Activated B cell treated with CpG ODN at 0.5 μM for 24 hours (primary cell): ENCODE measurements at regions not wholly inside any gene's neighbourhood (a gene's known extent, or its start where the extent isn't known, plus 50 kb on each side); places are given as distances from the start of the nearest gene placed in this dataset.

Experiments used
- ATAC-seq: fragments of 200-7000 bp; cut with Tn5 transposase; one replicate; pipeline ENCODE4 v1.10.0; 2021; ENCODE audit warnings: low read depth, mild to moderate bottlenecking, moderate library complexity
- CTCF ChIA-PET: fragments of 350-600 bp; sonication (Branson Sonifier 250); formaldehyde crosslinking; loops from one replicate; lab custom pipeline; 2021; ENCODE audit warnings: antibody characterized with exemption; lab: Charles Lee
- POLR2A ChIA-PET: fragments of 350-600 bp; sonication (Branson Sonifier 250); formaldehyde crosslinking; loops from one replicate; lab custom pipeline; 2021; ENCODE audit warnings: antibody characterized with exemption; lab: Charles Lee
- DNase-seq: peaks from one replicate; pipeline ENCODE4 v3.0.0; 2022
- H3K27ac Mint-ChIP-seq: one replicate; pipeline ENCODE4 v1.8.0; 2020; ENCODE audit warnings: mixed read lengths
- H3K27me3 Mint-ChIP-seq: one replicate; pipeline ENCODE4 v1.8.0; 2021; ENCODE audit warnings: mixed read lengths
- H3K36me3 Mint-ChIP-seq: one replicate; pipeline ENCODE4 v1.8.0; 2021; ENCODE audit warnings: low read depth, mixed read lengths
- H3K4me1 Mint-ChIP-seq: one replicate; pipeline ENCODE4 v1.8.0; 2021; ENCODE audit warnings: mixed read lengths
- H3K4me3 Mint-ChIP-seq: one replicate; pipeline ENCODE4 v1.8.0; 2020; ENCODE audit warnings: mild to moderate bottlenecking, mixed read lengths
- H3K9me3 Mint-ChIP-seq: one replicate; pipeline ENCODE4 v1.8.0; 2020; ENCODE audit warnings: mixed read lengths
- intact Hi-C: fragments of 100-400 bp; cut with micrococcal nuclease; formaldehyde crosslinking; loops from one replicate; pipeline ENCODE4 v1.15.1; 2024
- TF ChIP-seq, protein P1 (sequence below): fragments of 200-600 bp; IDR thresholded peaks from one replicate; pipeline ENCODE4 v1.8.0; 2022; ENCODE audit warnings: antibody characterized with exemption, mild to moderate bottlenecking

DNA sequence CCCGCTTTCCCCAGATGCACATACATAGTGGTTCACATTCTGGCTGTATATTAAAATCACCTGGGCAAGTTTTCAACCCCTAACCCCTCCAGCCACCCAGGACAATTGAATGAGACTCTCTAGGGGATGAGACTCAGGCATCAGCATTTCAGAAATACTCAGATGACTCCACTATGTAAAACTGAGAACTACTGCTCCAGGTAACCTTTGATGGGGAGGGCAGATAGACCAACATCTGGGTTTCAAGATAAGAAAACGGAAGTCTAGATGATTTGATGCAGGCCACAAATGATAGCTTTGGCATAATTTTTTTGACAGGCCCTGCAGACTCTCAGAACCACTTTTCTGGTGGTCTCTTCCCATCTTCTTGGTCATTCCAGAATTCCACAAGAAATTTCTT lies 341.1 kb downstream of the EMP1 start:
- Mint-ChIP-seq H3K27ac (peak overlapping the region; percentile 88), H3K27me3 (no peaks in the 10 kb centered on the region), H3K9me3 (no peaks in the 10 kb centered on the region), H3K36me3 (no peaks in the 10 kb centered on the region), H3K4me3 (peak overlapping the region; percentile 62), H3K4me1 (peaks cover 50% of the 10 kb centered on the region)
- intact Hi-C loops, result loop anchor here (1.0 to 10.0 kb wide), 13 partner anchors 55 to 1703 kb away; partner anchors contain the start of genes ATF7IP, BORCS5, DDX47 and MANSC1
- TF ChIP-seq, protein P1, sequence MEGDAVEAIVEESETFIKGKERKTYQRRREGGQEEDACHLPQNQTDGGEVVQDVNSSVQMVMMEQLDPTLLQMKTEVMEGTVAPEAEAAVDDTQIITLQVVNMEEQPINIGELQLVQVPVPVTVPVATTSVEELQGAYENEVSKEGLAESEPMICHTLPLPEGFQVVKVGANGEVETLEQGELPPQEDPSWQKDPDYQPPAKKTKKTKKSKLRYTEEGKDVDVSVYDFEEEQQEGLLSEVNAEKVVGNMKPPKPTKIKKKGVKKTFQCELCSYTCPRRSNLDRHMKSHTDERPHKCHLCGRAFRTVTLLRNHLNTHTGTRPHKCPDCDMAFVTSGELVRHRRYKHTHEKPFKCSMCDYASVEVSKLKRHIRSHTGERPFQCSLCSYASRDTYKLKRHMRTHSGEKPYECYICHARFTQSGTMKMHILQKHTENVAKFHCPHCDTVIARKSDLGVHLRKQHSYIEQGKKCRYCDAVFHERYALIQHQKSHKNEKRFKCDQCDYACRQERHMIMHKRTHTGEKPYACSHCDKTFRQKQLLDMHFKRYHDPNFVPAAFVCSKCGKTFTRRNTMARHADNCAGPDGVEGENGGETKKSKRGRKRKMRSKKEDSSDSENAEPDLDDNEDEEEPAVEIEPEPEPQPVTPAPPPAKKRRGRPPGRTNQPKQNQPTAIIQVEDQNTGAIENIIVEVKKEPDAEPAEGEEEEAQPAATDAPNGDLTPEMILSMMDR, result no peak
- POLR2A ChIA-PET, result interaction anchor here (1.5 kb wide), 1 partner anchor 65 kb away, joined by 6 read pairs; no protein-coding TSS in a partner anchor
- DNase-seq, result no peak
- CTCF ChIA-PET, result interaction anchor here (1.0 to 3.1 kb wide), 3 partner anchors 175 to 630 kb away, joined by 3 to 9 read pairs (median 5); no protein-coding TSS in a partner anchor
- peak; percentile 65 for ATAC-seq

DNA sequence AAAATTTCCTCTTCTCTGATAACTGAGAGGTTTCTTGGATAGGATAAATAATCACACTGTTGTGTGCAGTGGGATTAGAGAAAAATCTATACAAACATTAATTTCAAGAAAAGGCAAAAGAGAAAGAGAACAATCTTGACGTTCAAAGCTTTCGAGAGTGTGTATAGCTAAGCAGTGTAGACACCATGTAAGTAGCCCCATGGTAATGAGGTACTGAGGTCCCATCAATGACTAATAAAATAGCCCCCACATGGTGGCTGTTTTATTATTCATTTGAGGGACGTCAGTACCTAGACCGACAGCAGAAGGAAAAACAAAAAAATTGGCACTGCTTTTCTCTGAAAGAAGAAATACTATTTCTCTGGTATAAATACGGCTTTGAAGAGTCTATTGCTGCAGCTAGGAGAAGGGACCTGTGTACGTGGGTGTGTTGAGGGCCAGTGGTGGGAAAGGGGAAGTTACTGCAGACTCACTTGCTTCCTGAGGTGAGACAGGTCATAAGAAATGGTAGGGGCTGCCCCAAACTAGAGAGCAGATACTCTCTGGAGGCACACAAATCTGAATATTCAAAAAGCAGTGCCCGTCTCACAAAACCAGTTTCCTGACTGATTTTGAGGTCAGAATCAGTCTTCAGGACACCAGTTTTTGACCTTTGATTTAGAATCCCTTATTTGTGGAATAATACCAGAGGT lies 339.8 kb downstream of the EMP1 start:
- intact Hi-C loops, result loop anchor here (2.0 to 10.0 kb wide), 12 partner anchors 56 to 1702 kb away; partner anchors contain the start of genes ATF7IP, BORCS5, DDX47 and MANSC1
- ATAC-seq (peak; percentile 95), DNase-seq (peak; percentile 23)
- peaks cover 50% of the 10 kb centered on the region for H3K4me1 Mint-ChIP-seq
- no peaks in the 10 kb centered on the region for H3K9me3 Mint-ChIP-seq
- TF ChIP-seq, protein P1, result no peak
- POLR2A ChIA-PET, result interaction anchor here (1.0 kb wide), 1 partner anchor 64 kb away, joined by 3 read pairs; no protein-coding TSS in a partner anchor
- H3K27ac Mint-ChIP-seq, result peak overlapping the region; percentile 88
- H3K4me3 Mint-ChIP-seq, result peak overlapping the region; percentile 62
- CTCF ChIA-PET, result interaction anchor here (1.3 to 3.1 kb wide), 3 partner anchors 65 to 631 kb away, joined by 3 to 9 read pairs (median 5); no protein-coding TSS in a partner anchor
- H3K27me3 Mint-ChIP-seq, result no peaks in the 10 kb centered on the region
- H3K36me3 Mint-ChIP-seq, result no peaks in the 10 kb centered on the region

DNA sequence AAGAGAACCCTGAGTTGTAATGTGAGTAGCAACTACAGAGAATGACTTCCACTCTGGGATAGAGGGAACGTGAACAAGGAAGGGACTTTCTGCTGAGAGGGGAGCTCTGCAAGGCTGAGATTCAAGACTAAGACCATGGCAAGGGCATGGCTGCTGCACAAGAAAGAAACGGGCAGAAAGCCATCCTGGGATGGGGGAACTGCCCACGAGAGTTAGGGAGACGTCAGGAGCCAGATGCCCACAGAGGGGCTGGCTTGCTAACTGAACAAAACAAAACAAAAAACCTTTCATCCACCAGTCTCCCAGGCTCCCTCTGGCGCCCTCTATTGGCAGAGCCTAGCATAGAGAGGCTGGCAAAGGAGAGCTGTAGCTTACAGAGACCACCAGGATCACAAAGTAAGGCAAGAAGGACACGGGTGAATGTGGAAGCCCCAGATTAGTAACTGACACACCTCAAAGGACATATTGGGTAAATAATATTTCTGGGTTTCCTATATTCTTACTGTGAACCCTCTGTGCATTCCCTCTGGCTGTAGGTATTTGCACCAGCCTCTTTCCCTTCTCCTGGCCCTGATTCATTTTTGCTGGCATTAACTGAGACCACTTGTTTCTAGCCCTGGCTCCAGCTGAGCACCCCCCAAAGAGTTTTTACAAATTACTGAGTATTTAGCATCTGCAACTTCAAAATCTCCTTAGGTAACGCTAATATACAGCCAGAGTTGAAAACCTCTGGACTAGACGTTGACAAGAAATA lies 338.3 kb downstream of the EMP1 start:
- intact Hi-C loops, result loop anchor here (5.0 to 10.0 kb wide), 8 partner anchors 57 to 1700 kb away; partner anchors contain the start of genes ATF7IP, BORCS5, DDX47 and MANSC1
- ChIA-PET CTCF (interaction anchor here (1.0 to 3.1 kb wide), 6 partner anchors 10 to 632 kb away, joined by 3 to 9 read pairs (median 3); no protein-coding TSS in a partner anchor), POLR2A (no interaction called here)
- Mint-ChIP-seq H3K36me3 (no peaks in the 10 kb centered on the region), H3K4me3 (no peak overlapping the region), H3K4me1 (peaks cover 48% of the 10 kb centered on the region), H3K27ac (no peak overlapping the region), H3K9me3 (no peaks in the 10 kb centered on the region), H3K27me3 (no peaks in the 10 kb centered on the region)
- ATAC-seq (no peak), DNase-seq (peak; percentile 24)
- TF ChIP-seq, protein P1, result no peak

DNA sequence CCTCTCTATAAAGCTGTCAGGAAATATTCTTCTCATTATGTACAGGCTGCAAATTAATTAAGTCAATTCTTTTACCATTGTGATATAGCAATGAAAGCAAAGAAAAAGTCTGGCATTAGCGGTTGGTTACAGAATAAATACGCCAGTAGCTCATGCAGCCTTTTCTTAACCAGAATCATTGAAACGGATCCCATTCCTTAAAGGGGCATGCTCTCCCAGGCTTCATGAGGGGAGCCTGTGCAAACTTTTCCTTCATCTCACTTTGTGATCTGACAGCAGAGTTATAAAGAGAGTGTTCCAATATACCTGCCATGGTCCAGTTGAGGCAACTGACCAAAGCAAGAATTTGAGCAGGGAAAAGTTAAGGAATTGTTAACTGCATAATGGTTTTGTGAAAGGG lies 337.7 kb downstream of the EMP1 start:
- Mint-ChIP-seq H3K4me3 (no peak overlapping the region), H3K9me3 (no peaks in the 10 kb centered on the region), H3K27me3 (no peaks in the 10 kb centered on the region), H3K36me3 (no peaks in the 10 kb centered on the region), H3K4me1 (peaks cover 48% of the 10 kb centered on the region), H3K27ac (no peak overlapping the region)
- intact Hi-C loops, result loop anchor here (10.0 kb wide), 2 partner anchors 1179 to 1699 kb away; partner anchors contain the start of genes BORCS5 and MANSC1
- DNase-seq (no peak), ATAC-seq (no peak)
- CTCF ChIA-PET, result interaction anchor here (0.7 to 1.2 kb wide), 3 partner anchors 131 to 257 kb away, joined by 3 read pairs; no protein-coding TSS in a partner anchor
- POLR2A ChIA-PET, result no interaction called here
- TF ChIP-seq, protein P1, result no peak
